IPS DF 6.9 (cell line): ENCODE measurements at regions not wholly inside any gene's neighbourhood (a gene's known extent, or its start where the extent isn't known, plus 50 kb on each side); places are given as distances from the start of the nearest gene placed in this dataset.

ENCODE experiments used
- DNase-seq: peaks from one replicate; pipeline ENCODE4 v3.0.0-alpha.2; 2013; ENCODE audit warnings: low read depth, low spot score
- H3K27ac ChIP-seq: one replicate; pipeline ENCODE4 v1.5.1; 2013; ENCODE audit warnings: low read length, control low read depth
- H3K27me3 ChIP-seq: 2 replicates; pipeline ENCODE4 v1.6.1; 2013; ENCODE audit warnings: mild to moderate bottlenecking, low read length; ENCODE audit not compliant: control insufficient read depth, insufficient read depth
- H3K36me3 ChIP-seq: 2 replicates; pipeline ENCODE4 v1.6.1; 2013; ENCODE audit warnings: low read length; ENCODE audit not compliant: control insufficient read depth, insufficient read depth
- H3K4me1 ChIP-seq: 2 replicates; pipeline ENCODE4 v1.6.1; 2013; ENCODE audit warnings: low read length; ENCODE audit not compliant: control insufficient read depth, insufficient read depth
- H3K4me3 ChIP-seq: 2 replicates; pipeline ENCODE4 v1.5.1; 2013; ENCODE audit warnings: mild to moderate bottlenecking, low read length
- H3K9me3 ChIP-seq: 2 replicates; pipeline ENCODE4 v1.6.1; 2013; ENCODE audit warnings: low read length, inconsistent platforms; ENCODE audit not compliant: control insufficient read depth, insufficient read depth
- WGBS: extraction: QIAGEN DNeasy Blood & Tissue Kit; methylation state at CpG from one replicate; pipeline ENCODE4 v1.1.7; 2013; ENCODE audit warnings: mixed read lengths, missing lambda C conversion rate; ENCODE audit not compliant: insufficient read length, insufficient coverage; 5-methylcytosine and 5-hydroxymethylcytosine counted together

DNA sequence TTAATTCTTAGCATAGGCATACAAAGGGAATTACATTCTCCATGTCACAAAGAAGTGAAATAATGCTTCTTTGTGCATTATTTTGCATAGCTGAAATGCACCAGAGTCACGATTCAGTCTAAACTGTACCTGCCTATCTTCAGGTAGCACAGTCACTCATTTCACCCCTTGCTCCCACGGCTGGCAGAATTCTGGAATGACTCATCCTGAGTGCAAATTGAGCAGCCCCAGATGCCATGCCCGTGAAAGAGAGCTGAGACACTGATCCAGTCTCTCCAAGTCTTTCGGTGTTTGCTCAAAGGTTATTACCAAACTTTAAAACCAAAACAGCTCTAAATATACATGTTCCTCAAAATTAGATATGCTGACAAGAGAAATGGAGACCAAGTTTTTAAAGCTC lies 168.3 kb upstream of the POU3F3 start:
- no peak overlapping the region for H3K4me3 ChIP-seq
- WGBS = no CpG with 5 or more reads among the region's 4 CpGs
- no peaks in the 10 kb centered on the region for H3K4me1 ChIP-seq
- no peak for DNase-seq
- H3K27me3 ChIP-seq = no peaks in the 10 kb centered on the region
- no peaks in the 10 kb centered on the region for H3K9me3 ChIP-seq
- no peaks in the 10 kb centered on the region for H3K36me3 ChIP-seq
- no peak overlapping the region for H3K27ac ChIP-seq

DNA sequence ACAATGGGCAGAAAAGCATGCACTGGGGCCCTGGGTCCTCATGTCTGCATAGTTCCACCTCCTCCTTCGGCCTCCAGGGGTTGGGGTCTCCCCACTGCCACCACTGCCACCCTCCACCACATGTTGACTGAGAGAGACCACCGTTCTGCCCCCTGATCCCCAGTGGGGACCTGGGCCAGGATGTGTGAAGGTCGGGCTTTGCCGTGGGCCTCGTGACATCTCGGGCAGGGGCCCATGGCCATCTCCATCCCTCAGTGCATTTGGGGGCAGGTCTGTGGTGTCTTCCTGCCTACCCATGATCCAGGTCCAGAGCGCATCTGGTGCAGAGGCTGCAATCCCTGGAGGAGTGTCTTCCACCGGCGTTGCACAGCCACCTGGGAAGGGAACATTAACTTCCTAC lies 166.8 kb upstream of the POU3F3 start:
- no peak for DNase-seq
- no peaks in the 10 kb centered on the region for H3K4me1 ChIP-seq
- H3K4me3 ChIP-seq = no peak overlapping the region
- WGBS = no CpG with 5 or more reads among the region's 9 CpGs
- H3K36me3 ChIP-seq = no peaks in the 10 kb centered on the region
- no peaks in the 10 kb centered on the region for H3K9me3 ChIP-seq
- H3K27me3 ChIP-seq = no peaks in the 10 kb centered on the region
- H3K27ac ChIP-seq = no peak overlapping the region

DNA sequence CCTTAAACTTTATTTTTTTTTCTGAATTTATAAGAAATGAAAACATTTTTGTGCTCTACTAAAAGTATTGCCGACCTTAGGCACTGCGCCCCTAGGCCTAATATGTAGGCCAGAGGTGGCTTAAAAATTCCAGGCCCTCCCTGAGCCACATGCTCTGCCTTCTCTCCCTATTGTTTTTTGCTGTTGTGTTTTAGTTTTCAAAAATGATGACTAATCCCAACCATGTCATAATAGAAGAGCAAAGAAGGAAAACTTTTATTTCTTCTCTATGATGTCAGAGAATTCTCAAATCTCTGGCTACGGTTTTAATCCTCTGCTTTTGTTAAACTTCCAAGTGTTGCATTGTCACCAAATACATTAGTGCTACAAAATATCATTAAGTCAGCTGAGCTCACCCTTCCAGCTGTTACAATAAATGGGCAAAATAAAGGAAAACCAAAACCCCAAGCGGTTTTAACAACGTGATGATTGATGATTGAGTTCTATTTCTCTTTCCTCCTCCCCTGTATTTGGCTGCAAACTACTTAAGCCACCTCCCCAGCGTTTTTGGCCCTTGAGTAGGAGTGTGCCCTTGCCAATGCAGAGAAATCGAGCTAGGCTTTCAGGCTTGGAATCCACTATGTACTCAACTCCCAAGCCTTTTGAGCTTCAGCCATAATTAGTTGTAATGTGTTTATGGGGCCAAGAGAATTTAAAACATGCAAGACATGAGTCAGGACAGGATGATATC lies 163.5 kb upstream of the POU3F3 start:
- H3K9me3 ChIP-seq = no peaks in the 10 kb centered on the region
- no peaks in the 10 kb centered on the region for H3K4me1 ChIP-seq
- H3K36me3 ChIP-seq = no peaks in the 10 kb centered on the region
- no peak for DNase-seq
- H3K27me3 ChIP-seq = no peaks in the 10 kb centered on the region
- H3K4me3 ChIP-seq = no peak overlapping the region
- no CpG with 5 or more reads among the region's 7 CpGs for WGBS
- H3K27ac ChIP-seq = no peak overlapping the region

DNA sequence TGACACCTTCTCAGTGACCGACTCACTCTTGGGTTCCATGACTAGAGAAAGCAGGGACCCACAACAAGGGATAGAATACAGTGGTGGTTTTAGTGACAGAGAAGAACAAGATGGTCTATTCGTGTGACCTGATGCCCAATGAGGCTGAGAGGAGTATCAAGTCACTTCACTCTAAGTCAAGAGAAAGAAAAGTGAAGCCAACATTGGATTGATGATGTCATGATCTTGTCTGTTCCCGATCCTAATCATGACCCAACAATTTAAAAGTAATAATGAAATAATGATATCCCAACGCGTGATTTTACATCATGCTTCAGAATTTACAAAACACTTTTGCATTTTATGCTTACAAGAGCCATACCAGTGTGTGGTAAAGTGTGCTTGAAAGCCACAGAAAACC lies 155.6 kb upstream of the POU3F3 start:
- no peaks in the 10 kb centered on the region for H3K36me3 ChIP-seq
- no CpG with 5 or more reads among the region's 5 CpGs for WGBS
- no peaks in the 10 kb centered on the region for H3K9me3 ChIP-seq
- no peaks in the 10 kb centered on the region for H3K27me3 ChIP-seq
- no peak overlapping the region for H3K27ac ChIP-seq
- DNase-seq = no peak
- no peak overlapping the region for H3K4me3 ChIP-seq
- no peaks in the 10 kb centered on the region for H3K4me1 ChIP-seq

DNA sequence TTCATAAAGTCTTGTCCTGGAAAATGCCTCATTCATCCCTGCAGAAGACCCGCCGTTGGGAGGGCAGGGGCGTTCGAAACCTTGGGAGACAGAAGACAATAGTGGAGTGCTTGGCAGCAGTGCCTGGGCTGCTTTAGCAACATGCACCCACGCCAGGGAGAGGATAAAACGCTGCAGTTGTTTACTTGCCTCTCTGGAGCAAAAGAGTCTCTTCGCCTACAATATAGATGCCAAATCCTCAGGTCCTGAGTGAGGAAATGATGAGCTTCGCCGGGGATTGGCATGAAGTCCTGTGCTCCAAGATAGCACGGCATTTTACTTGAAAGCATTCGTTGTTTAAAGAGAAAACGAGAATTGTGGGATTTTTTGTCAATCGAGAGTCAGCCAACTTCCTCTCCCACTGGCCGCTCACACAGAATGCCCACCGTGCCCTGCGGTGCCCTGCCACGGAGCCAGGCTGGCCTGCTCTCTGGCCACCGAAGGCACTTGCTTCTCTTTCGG lies 152.5 kb upstream of the POU3F3 start:
- Histone ChIP-seq H3K4me1 (peaks cover 2% of the 10 kb centered on the region; the same call in 1 of the 2 replicates), H3K27me3 (no peaks in the 10 kb centered on the region), H3K27ac (no peak overlapping the region), H3K36me3 (no peaks in the 10 kb centered on the region), H3K9me3 (no peaks in the 10 kb centered on the region), H3K4me3 (no peak overlapping the region)
- DNase-seq = no peak
- WGBS = no CpG with 5 or more reads among the region's 19 CpGs

DNA sequence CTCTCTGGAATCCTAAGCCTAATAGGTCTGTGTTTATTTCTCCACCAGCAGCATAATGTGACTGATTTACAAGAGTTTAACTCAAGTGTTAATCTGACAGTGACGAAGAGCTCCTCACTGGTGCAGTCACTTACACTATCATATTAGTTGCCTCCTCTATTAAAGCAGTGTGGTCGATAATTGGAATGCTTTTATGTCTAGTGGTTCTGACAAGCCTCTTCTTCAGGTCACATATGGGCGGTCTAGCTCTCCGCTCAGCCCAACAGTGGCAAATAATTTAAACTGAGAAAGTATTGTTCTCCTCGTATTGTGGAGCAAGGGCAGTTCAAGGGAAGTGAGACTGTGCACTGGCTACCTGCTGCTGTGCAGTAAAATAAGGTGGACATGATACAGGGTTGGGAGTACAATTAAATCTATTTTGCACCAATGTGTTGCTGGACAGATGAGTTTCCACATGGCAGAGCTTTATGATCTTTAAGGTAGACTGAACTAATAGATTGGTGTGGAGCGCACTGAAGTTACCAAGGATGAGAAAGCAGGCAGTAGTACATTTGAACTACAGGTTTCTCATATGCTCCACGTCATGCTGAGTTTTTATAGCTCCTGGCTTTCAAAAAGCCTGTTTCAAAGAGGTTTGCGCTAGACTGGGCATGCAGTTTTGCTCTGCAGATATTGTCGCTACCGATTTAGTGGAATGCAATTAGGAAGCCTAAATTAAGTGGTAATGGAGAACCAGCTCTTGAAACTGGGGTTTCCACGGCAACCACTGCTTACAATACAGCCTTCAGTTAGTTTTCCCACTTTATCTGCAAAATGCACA lies 151.7 kb upstream of the POU3F3 start:
- Histone ChIP-seq H3K4me1 (peaks cover 2% of the 10 kb centered on the region; the same call in 1 of the 2 replicates), H3K27me3 (no peaks in the 10 kb centered on the region), H3K36me3 (no peaks in the 10 kb centered on the region), H3K4me3 (no peak overlapping the region), H3K27ac (no peak overlapping the region), H3K9me3 (no peaks in the 10 kb centered on the region)
- DNase-seq = no peak
- no CpG with 5 or more reads among the region's 11 CpGs for WGBS

DNA sequence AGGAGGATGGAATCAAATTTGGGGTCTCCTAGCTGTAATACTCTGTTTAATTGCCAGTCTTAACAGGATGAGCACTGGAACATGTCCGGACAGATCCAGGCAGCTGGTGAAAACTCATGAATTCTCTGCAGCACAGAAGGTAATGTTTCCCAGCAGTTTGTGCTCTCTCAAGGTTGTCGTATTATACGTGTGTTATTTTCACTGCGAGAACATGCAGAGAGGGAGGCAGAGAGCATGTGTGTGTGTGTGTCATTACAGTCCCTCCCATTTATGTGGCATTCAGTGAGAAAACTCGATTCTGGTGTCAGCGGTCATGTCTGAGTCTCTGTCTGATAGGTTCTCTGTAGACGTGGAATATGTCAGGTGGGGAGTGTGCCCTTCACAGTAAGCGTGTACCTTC lies 150.2 kb upstream of the POU3F3 start:
- H3K27me3 ChIP-seq = no peaks in the 10 kb centered on the region
- no peak for DNase-seq
- H3K27ac ChIP-seq = no peak overlapping the region
- H3K4me3 ChIP-seq = no peak overlapping the region
- no peaks in the 10 kb centered on the region for H3K9me3 ChIP-seq
- H3K36me3 ChIP-seq = no peaks in the 10 kb centered on the region
- WGBS = no CpG with 5 or more reads among the region's 8 CpGs
- peaks cover 2% of the 10 kb centered on the region; the same call in 1 of the 2 replicates for H3K4me1 ChIP-seq

DNA sequence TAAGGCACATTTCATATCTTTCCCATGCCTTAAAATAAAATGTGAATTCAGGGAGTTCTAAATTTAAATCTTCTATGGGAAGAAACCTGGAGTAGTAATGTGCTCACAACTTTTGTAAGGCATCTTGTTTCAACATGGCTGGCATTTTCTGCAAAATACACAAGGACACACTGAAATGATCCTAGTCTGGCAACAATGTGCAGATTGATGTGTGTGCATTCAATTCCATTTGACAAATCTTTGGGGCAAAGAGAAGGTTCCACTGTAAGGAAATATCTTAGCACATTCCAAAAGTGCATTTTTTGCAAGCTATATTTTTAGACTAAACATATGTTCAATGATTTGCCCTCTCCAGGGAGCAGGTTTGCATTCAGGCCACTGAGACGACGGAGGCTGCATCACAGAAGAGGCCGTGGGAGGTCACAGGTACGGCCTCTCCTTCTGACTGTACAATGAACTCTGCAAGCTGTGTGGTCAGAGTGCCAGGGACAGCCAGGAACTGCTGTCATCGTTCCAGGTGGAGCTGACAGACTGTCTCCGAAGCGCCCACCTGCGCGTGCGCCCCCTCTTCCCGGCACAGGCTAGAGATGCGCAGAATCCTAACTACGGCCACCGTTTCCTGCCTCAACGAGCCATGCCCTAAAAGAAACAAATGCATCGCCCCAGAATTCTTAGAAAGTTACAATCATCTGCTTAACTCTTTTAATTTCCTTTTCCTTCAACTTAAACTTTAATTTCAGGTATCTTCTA lies 149.2 kb upstream of the POU3F3 start:
- Histone ChIP-seq H3K27me3 (no peaks in the 10 kb centered on the region), H3K4me3 (no peak overlapping the region), H3K27ac (no peak overlapping the region), H3K36me3 (no peaks in the 10 kb centered on the region), H3K4me1 (peaks cover 2% of the 10 kb centered on the region; the same call in 1 of the 2 replicates), H3K9me3 (no peaks in the 10 kb centered on the region)
- no peak for DNase-seq
- no CpG with 5 or more reads among the region's 16 CpGs for WGBS

DNA sequence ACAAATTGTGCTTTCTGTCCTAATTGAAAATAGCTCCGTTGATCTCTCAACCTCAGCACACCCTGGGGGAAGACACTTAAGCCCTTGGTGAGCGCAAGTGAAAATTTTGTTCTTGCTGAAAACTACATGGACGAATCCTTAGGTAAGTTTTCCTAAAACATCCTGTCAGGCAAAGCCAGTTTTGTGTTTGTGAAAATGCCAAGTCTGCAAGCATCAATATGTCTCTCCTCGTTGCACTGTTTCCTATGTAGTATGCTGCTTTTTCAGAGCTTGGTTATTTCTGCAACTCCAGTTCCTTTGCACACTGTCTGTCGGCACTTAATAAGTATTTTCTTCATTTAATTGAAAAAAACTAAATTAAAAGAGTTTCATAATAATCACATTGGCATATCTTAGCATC lies 146.9 kb upstream of the POU3F3 start:
- Histone ChIP-seq H3K4me3 (no peak overlapping the region), H3K9me3 (no peaks in the 10 kb centered on the region), H3K27ac (no peak overlapping the region), H3K4me1 (peaks cover 2% of the 10 kb centered on the region; the same call in 1 of the 2 replicates), H3K27me3 (no peaks in the 10 kb centered on the region), H3K36me3 (no peaks in the 10 kb centered on the region)
- DNase-seq = no peak
- WGBS = no CpG with 5 or more reads among the region's 5 CpGs

DNA sequence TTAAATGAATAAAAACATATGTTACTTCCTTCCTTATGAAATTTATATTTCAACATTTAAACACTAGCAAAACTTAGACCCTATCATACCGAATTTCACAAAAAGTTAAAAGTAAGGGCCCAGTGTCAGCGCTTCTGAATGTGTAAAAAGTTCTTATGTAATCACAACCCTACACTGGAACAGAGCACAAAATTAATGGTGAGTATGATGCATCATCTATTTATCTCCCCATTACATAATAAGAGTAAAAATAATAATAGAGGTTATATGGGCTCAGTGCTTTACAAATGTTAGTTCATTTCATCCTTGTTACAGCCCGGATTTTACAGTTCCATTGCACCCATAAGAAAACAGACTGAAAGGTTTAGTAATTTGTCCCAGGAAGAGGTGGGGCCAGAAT lies 144.9 kb upstream of the POU3F3 start:
- no peaks in the 10 kb centered on the region for H3K36me3 ChIP-seq
- no peaks in the 10 kb centered on the region for H3K9me3 ChIP-seq
- DNase-seq = no peak
- no peaks in the 10 kb centered on the region for H3K27me3 ChIP-seq
- H3K27ac ChIP-seq = no peak overlapping the region
- H3K4me1 ChIP-seq = peaks cover 2% of the 10 kb centered on the region; the same call in 1 of the 2 replicates
- no peak overlapping the region for H3K4me3 ChIP-seq
- WGBS = no CpG with 5 or more reads among the region's 3 CpGs
